H1 (cell line): ENCODE measurements at regions not wholly inside any gene's neighbourhood (a gene's known extent, or its start where the extent isn't known, plus 50 kb on each side); places are given as distances from the start of the nearest gene placed in this dataset.

Source experiments
- CTCF ChIA-PET: fragments of 300-600 bp; sonication (Branson Sonifier 250); formaldehyde crosslinking; loops from one replicate; lab custom pipeline; 2021; ENCODE audit not compliant: partially characterized antibody; lab: Charles Lee
- POLR2A ChIA-PET: fragments of 300-600 bp; sonication (Branson Sonifier 250); formaldehyde crosslinking; loops from one replicate; lab custom pipeline; 2021; ENCODE audit warnings: inconsistent platforms; ENCODE audit not compliant: partially characterized antibody; lab: Charles Lee
- DNase-seq, 2 experiments: peaks; one replicate each; pipeline versions ENCODE4 v3.0.0 to v3.0.0-alpha.2; 2010 to 2022; ENCODE audit warnings: low spot score in 2 of 2, low read depth in 1 of 2, mixed read lengths in 1 of 2
- FAIRE-seq: peaks from 2 replicates; lab custom pipeline; 2011; peaks lifted over from hg19 to GRCh38; lab: Jason Lieb, UNC
- H2AFZ ChIP-seq: 2 replicates; pipeline ENCODE4 v1.8.1; 2012; ENCODE audit warnings: low read length, inconsistent platforms
- H2AK5ac ChIP-seq: 2 replicates; pipeline ENCODE4 v1.6.1; 2013; ENCODE audit warnings: low read depth, low read length
- H2BK120ac ChIP-seq: replicated peaks from 2 replicates; pipeline ENCODE3; 2013; ENCODE audit warnings: low read depth, low read length, inconsistent platforms
- H2BK12ac ChIP-seq: 2 replicates; pipeline ENCODE4 v1.6.1; 2013; ENCODE audit warnings: low read depth, low read length
- H2BK15ac ChIP-seq: 2 replicates; pipeline ENCODE4 v1.6.1; 2013; ENCODE audit warnings: low read length
- H2BK20ac ChIP-seq: 2 replicates; pipeline ENCODE4 v1.6.1; 2013; ENCODE audit warnings: low read length
- H2BK5ac ChIP-seq: 2 replicates; pipeline ENCODE4 v1.6.1; 2013; ENCODE audit warnings: low read depth, low read length
- H3K14ac ChIP-seq: 2 replicates; pipeline ENCODE4 v1.6.1; 2013; ENCODE audit warnings: inconsistent platforms; ENCODE audit not compliant: insufficient read length
- H3K18ac ChIP-seq: 2 replicates; pipeline ENCODE4 v1.6.1; 2013; ENCODE audit warnings: low read length; ENCODE audit errors: extremely low read depth
- H3K23ac ChIP-seq: 2 replicates; pipeline ENCODE4 v1.6.1; 2013; ENCODE audit warnings: inconsistent platforms; ENCODE audit not compliant: insufficient read length
- H3K23me2 ChIP-seq: 2 replicates; pipeline ENCODE4 v1.6.1; 2013; ENCODE audit warnings: low read depth, low read length
- H3K27ac ChIP-seq: 2 replicates; pipeline ENCODE4 v1.6.1; 2011; ENCODE audit warnings: low read depth, low read length, inconsistent platforms
- H3K27me3 ChIP-seq, 4 experiments: replicated peaks in 1 of 4; 1 replicate in 1 of 4; 2 replicates in 3 of 4; pipeline versions ENCODE4 v1.6.1 to v1.8.1; 2011 to 2013; ENCODE audit warnings: low read length in 3 of 4, mild to moderate bottlenecking in 3 of 4, inconsistent platforms in 2 of 4, mixed read lengths in 2 of 4, moderate library complexity in 1 of 4; ENCODE audit not compliant: control insufficient read depth in 3 of 4, insufficient read depth in 3 of 4; ENCODE audit errors: extremely low read depth in 1 of 4
- H3K36me3 ChIP-seq, 4 experiments: 2 replicates each; pipeline versions ENCODE4 v1.6.1 to v1.8.1; 2011 to 2013; ENCODE audit warnings: mild to moderate bottlenecking in 4 of 4, low read length in 3 of 4, moderate library complexity in 2 of 4, control low read depth in 1 of 4, inconsistent platforms in 1 of 4; ENCODE audit not compliant: insufficient read depth in 4 of 4, control insufficient read depth in 2 of 4
- H3K4ac ChIP-seq: replicated peaks from 2 replicates; pipeline ENCODE3; 2013; ENCODE audit warnings: low read length, low read depth, mixed read lengths, inconsistent platforms; ENCODE audit not compliant: insufficient read length
- H3K4me1 ChIP-seq, 4 experiments: replicated peaks in 1 of 4; 1 replicate in 1 of 4; 2 replicates in 3 of 4; pipeline versions ENCODE4 v1.6.1 to v1.8.1; 2011 to 2013; ENCODE audit warnings: low read length in 3 of 4, inconsistent platforms in 2 of 4, mixed read lengths in 1 of 4; ENCODE audit not compliant: insufficient read depth in 4 of 4, control insufficient read depth in 3 of 4
- H3K4me2 ChIP-seq, 2 experiments: 2 replicates each; pipeline versions ENCODE4 v1.6.1 to v1.8.1; 2011 to 2013; ENCODE audit warnings: low read depth in 2 of 2, low read length in 2 of 2, control low read depth in 1 of 2, inconsistent platforms in 1 of 2, mild to moderate bottlenecking in 1 of 2; ENCODE audit not compliant: insufficient read depth in 1 of 2
- H3K4me3 ChIP-seq, 4 experiments: fragments of 200-600, 300-600 bp in 1 of 4; sonication (generic), shearing (Covaris generic), sonication (Bioruptor Twin) in 1 of 4; 2 replicates each; pipeline versions ENCODE4 v1.5.1 to v1.8.1; 2011 to 2016; ENCODE audit warnings: low read length in 4 of 4, low read depth in 3 of 4, control low read depth in 2 of 4, inconsistent platforms in 2 of 4, mild to moderate bottlenecking in 2 of 4, mixed read lengths in 1 of 4, moderate library complexity in 1 of 4; ENCODE audit not compliant: insufficient read depth in 2 of 4; ENCODE audit errors: extremely low read depth in 1 of 4
- H3K56ac ChIP-seq: replicated peaks from 2 replicates; pipeline ENCODE3; 2013; ENCODE audit warnings: low read depth, mild to moderate bottlenecking, mixed read lengths, low read length, inconsistent platforms; ENCODE audit not compliant: insufficient read length
- H3K79me1 ChIP-seq: 2 replicates; pipeline ENCODE4 v1.6.1; 2013; ENCODE audit warnings: low read depth, low read length, control low read depth
- H3K79me2 ChIP-seq, 2 experiments: 2 replicates each; pipeline versions ENCODE4 v1.6.1 to v1.8.1; 2012 to 2013; ENCODE audit warnings: low read length in 2 of 2, mild to moderate bottlenecking in 2 of 2, inconsistent platforms in 1 of 2; ENCODE audit not compliant: insufficient read depth in 2 of 2, control insufficient read depth in 1 of 2
- H3K9ac ChIP-seq, 4 experiments: replicated peaks in 1 of 4; 1 replicate in 1 of 4; 2 replicates in 3 of 4; pipeline versions ENCODE4 v1.6.1 to v1.8.1; 2011 to 2013; ENCODE audit warnings: low read depth in 3 of 4, low read length in 3 of 4, control low read depth in 2 of 4, mild to moderate bottlenecking in 2 of 4, moderate library complexity in 2 of 4, inconsistent platforms in 1 of 4; ENCODE audit errors: extremely low read depth in 1 of 4
- H3K9me3 ChIP-seq, 2 experiments: 2 replicates each; pipeline versions ENCODE4 v1.6.1 to v1.8.1; 2012 to 2013; ENCODE audit warnings: mild to moderate bottlenecking in 2 of 2, moderate library complexity in 2 of 2, control low read depth in 1 of 2, inconsistent platforms in 1 of 2, low read depth in 1 of 2, low read length in 1 of 2, mixed read lengths in 1 of 2; ENCODE audit not compliant: insufficient read depth in 2 of 2
- H4K20me1 ChIP-seq, 2 experiments: replicated peaks in 1 of 2; 2 replicates each; pipeline versions ENCODE3 to v1.8.1; 2011 to 2013; ENCODE audit warnings: inconsistent platforms in 2 of 2, low read length in 2 of 2, mild to moderate bottlenecking in 1 of 2; ENCODE audit not compliant: insufficient read depth in 2 of 2, control insufficient read depth in 1 of 2
- H4K5ac ChIP-seq: 2 replicates; pipeline ENCODE4 v1.6.1; 2013; ENCODE audit warnings: low read length, low read depth, mixed read lengths, inconsistent platforms; ENCODE audit not compliant: insufficient read length
- H4K8ac ChIP-seq: 2 replicates; pipeline ENCODE4 v1.8.0; 2013; ENCODE audit warnings: mild to moderate bottlenecking, moderate library complexity, low read length, inconsistent platforms; ENCODE audit not compliant: insufficient read depth; ENCODE audit errors: extremely low read depth
- H4K91ac ChIP-seq: replicated peaks from 2 replicates; pipeline ENCODE3; 2013; ENCODE audit warnings: low read length, mixed read lengths, inconsistent platforms; ENCODE audit not compliant: insufficient read length
- BACH1 ChIP-seq: IDR thresholded peaks from 2 replicates; pipeline ENCODE4 v1.6.1; 2012; ENCODE audit warnings: low read length, improper control_type of control experiment
- BRCA1 ChIP-seq: IDR thresholded peaks from 2 replicates; pipeline ENCODE4 v1.6.1; 2012; ENCODE audit warnings: low read depth, low read length, improper control_type of control experiment
- CEBPB ChIP-seq: IDR thresholded peaks from 2 replicates; pipeline ENCODE4 v1.6.1; 2012; ENCODE audit warnings: low read depth, low read length
- EP300 ChIP-seq, 2 experiments: IDR thresholded peaks; 1 replicate in 1 of 2; 2 replicates in 1 of 2; pipeline ENCODE4 v1.6.1; 2011 to 2012; ENCODE audit warnings: low read depth in 2 of 2, low read length in 2 of 2, mild to moderate bottlenecking in 2 of 2, borderline replicate concordance in 1 of 2, inconsistent platforms in 1 of 2, moderate library complexity in 1 of 2
- EZH2 ChIP-seq: fragments of 200-600 bp; sonication (generic); IDR thresholded peaks from 2 replicates; pipeline ENCODE4 v1.7.1; 2012; ENCODE audit warnings: low read depth, mild to moderate bottlenecking, moderate library complexity, low read length, inconsistent platforms; ENCODE audit not compliant: severe bottlenecking
- GTF2F1 ChIP-seq: IDR thresholded peaks from 2 replicates; pipeline ENCODE4 v1.6.1; 2012; ENCODE audit warnings: low read depth, low read length, improper control_type of control experiment, borderline replicate concordance
- MAFK ChIP-seq: IDR thresholded peaks from 2 replicates; pipeline ENCODE4 v1.6.1; 2012; ENCODE audit warnings: low read depth, mild to moderate bottlenecking, improper control_type of control experiment, low read length
- NRF1 ChIP-seq: IDR thresholded peaks from 2 replicates; pipeline ENCODE4 v1.6.1; 2011; ENCODE audit warnings: mild to moderate bottlenecking, low read depth, low read length, improper control_type of control experiment
- POU5F1 ChIP-seq: IDR thresholded peaks from 2 replicates; pipeline ENCODE4 v1.6.1; 2011; ENCODE audit warnings: low read depth, mild to moderate bottlenecking, low read length, moderate library complexity
- RBBP5 ChIP-seq: IDR thresholded peaks from 2 replicates; pipeline ENCODE4 v1.7.1; 2012; ENCODE audit warnings: low read depth, mild to moderate bottlenecking, inconsistent platforms, low read length, moderate library complexity, borderline replicate concordance
- SAP30 ChIP-seq: fragments of 300-600 bp; sonication (generic); IDR thresholded peaks from 2 replicates; pipeline ENCODE4 v1.7.1; 2012; ENCODE audit warnings: low read length, moderate library complexity, mild to moderate bottlenecking, inconsistent platforms; ENCODE audit not compliant: insufficient read depth, insufficient replicate concordance
- SIN3A ChIP-seq, 2 experiments: IDR thresholded peaks in 1 of 2; conservative IDR thresholded peaks in 1 of 2; 2 replicates each; pipeline ENCODE4 v1.6.1; 2011 to 2012; ENCODE audit warnings: low read length in 2 of 2, improper control_type of control experiment in 1 of 2, low read depth in 1 of 2, mild to moderate bottlenecking in 1 of 2
- TAF7 ChIP-seq: optimal IDR thresholded peaks from 2 replicates; pipeline ENCODE3; 2011; ENCODE audit warnings: low read depth, mild to moderate bottlenecking, inconsistent platforms, low read length, moderate library complexity, borderline replicate concordance
- ZNF274 ChIP-seq: IDR thresholded peaks from 2 replicates; pipeline ENCODE4 v1.7.0; 2012; ENCODE audit warnings: low read length, borderline replicate concordance; ENCODE audit errors: extremely low read depth
- WGBS, 2 experiments: shearing (Covaris generic) in 1 of 2; methylation state at CpG; one replicate each; pipeline versions ENCODE4 v1.1.6 to v1.1.7; 2013 to 2015; ENCODE audit warnings: low lambda C conversion rate in 2 of 2, mixed read lengths in 2 of 2, inconsistent platforms in 1 of 2, low coverage in 1 of 2, missing lambda C conversion rate in 1 of 2; ENCODE audit not compliant: insufficient replicate concordance in 2 of 2, insufficient coverage in 1 of 2, insufficient read length in 1 of 2; ENCODE audit errors: extremely low coverage in 1 of 2, missing lambda C conversion rate in 1 of 2; 5-methylcytosine and 5-hydroxymethylcytosine counted together

DNA sequence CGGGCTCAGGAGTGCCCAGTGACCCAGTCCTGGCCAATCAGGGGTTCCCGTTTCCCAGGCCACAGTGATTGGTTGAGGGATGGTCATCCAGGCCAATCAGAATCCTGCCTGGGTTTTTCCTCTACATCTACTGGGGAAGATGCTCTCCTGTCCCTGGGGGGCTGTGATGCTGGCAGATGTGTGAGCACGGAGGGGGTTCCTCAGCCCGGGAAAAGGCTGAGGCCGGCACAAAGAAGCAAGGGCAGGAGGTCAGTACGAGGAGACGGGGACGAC, 171.2 kb downstream of the CTTN start:
- Histone ChIP-seq H3K79me1 (peaks cover 3% of the 10 kb centered on the region; the same call in 1 of the 2 replicates), H3K27ac (no peak overlapping the region), H4K8ac (no peak overlapping the region), H4K20me1 (peaks cover 0 to 2% of the 10 kb centered on the region in 2 experiments), H3K36me3 (no peaks in the 10 kb centered on the region), H3K18ac (no peak overlapping the region), H3K23me2 (no peaks in the 10 kb centered on the region; the same call in 1 of the 2 replicates), H2BK5ac (no peak overlapping the region), H3K27me3 (no peaks in the 10 kb centered on the region; a peak in 1 of 7 replicates), H3K4me2 (no peak overlapping the region), H2BK12ac (no peak overlapping the region), H4K91ac (no peak overlapping the region), H2BK20ac (no peak overlapping the region), H2BK15ac (no peak overlapping the region), H4K5ac (no peak overlapping the region), H2BK120ac (no peak overlapping the region), H3K9me3 (no peaks in the 10 kb centered on the region), H3K14ac (no peak overlapping the region), H2AFZ (no peak overlapping the region), H3K23ac (no peak overlapping the region), H3K9ac (no peak overlapping the region), H3K56ac (no peak overlapping the region), H2AK5ac (no peak overlapping the region), H3K79me2 (no peaks in the 10 kb centered on the region), H3K4ac (no peak overlapping the region), H3K4me3 (no peak overlapping the region), H3K4me1 (peaks cover 3 to 14% (median 12%) of the 10 kb centered on the region in 4 experiments)
- POLR2A ChIA-PET, result no interaction called here
- DNase-seq (peak in 1 of 2 experiments; percentile 44), FAIRE-seq (no peak)
- WGBS, 2 experiments, result 89% methylated on average over 7 of the region's 8 CpGs; no CpG with 5 or more reads in 1 of the 2 experiments
- CTCF ChIA-PET, result interaction anchor here (1.5 to 2.7 kb wide), 4 partner anchors 10 to 23 kb away, joined by 3 to 8 read pairs (median 6); no protein-coding TSS in a partner anchor
- TF ChIP-seq SIN3A (conservative IDR thresholded peaks at IDR 0.05 in 1 of 2, IDR thresholded peaks at IDR 0.05 in 1 of 2; ENCODE audit: low read depth in 1 of 2, low read length in 2 of 2), result no peak
- TF ChIP-seq EZH2, result no peak
- no peak for TF ChIP-seq MAFK
- no peak for TF ChIP-seq CEBPB
- TF ChIP-seq GTF2F1, result no peak
- no peak for TF ChIP-seq BACH1
- no peak for TF ChIP-seq RBBP5
- no peak for TF ChIP-seq SAP30
- no peak for TF ChIP-seq NRF1
- TF ChIP-seq ZNF274, result no peak
- no peak for TF ChIP-seq TAF7
- no peak for TF ChIP-seq BRCA1
- no peak for TF ChIP-seq EP300 (IDR thresholded peaks at IDR 0.05; ENCODE audit: borderline replicate concordance in 1 of 2, low read depth in 2 of 2, low read length in 2 of 2)
- no peak for TF ChIP-seq POU5F1
